Head of caudate nucleus (tissue), 42 donors: ENCODE measurements at regions not wholly inside any gene's neighbourhood (a gene's known extent, or its start where the extent isn't known, plus 50 kb on each side); places are given as distances from the start of the nearest gene placed in this dataset.
"Not testable (repeated sequence)": the region's sequence is repeated elsewhere in the genome, so short reads cannot be mapped to it uniquely, and the experiment has no call there.

Source experiments
- DNase-seq, 42 donors: peaks; one replicate each; pipeline versions ENCODE4 v3.0.0 to v3.0.0-alpha.2; 2020 to 2021; ENCODE audit warnings: mixed read lengths in 7 of 42
- intact Hi-C: fragments of 100-400 bp; cut with DNase I; formaldehyde crosslinking; loops from one replicate; pipeline ENCODE4 v1.15.0; 2022

DNA sequence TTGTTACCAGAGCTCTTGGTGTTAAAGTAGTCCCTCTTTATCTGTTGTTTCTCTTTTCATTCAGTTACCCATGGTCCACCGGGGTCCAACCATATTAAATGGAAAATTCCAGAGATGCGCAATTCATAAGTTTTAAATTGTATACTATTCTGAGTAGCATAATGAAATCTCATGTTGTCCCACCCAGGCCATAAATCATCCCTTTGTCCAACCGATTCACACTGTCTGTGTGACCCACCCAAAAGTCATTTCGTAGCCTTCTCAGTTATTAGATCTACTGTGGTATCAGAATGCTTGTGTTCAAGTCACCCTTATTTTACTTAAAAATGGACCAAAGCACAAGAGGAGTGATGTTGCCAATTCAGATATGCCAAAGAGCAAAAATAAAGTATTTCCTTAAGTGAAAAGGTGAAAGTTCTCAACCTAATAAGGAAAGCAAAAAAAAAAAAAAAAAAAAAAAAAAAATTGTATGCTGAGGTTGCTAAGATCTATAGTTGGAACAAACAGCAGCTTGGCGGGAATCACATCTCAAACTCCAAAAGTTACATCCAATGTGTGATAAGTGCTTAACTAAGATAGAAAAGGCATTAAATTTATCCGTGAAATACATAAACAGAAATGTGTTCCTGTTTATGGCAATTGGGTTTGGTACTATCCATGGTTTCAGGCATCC is 106.8 kb upstream of the GPBP1 start:
- intact Hi-C loops, result no loop called here
- DNase-seq, result no peak

DNA sequence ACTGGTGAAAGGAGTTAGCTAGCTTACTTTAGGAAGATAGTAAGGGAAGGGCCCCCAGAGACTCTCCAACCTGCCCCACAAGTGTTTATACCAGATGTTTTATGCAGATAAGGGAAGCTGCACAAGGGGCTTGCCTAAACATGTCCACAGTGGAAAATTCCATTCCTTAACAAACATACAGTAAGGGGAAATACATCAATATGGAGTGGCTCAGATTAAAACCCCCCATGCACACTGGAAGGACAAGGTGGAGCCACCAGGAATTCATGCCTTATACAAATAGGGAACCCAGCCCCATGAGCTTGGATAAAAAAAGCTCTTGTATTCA is 106.3 kb upstream of the GPBP1 start:
- intact Hi-C loops, result no loop called here
- DNase-seq, result no peak

DNA sequence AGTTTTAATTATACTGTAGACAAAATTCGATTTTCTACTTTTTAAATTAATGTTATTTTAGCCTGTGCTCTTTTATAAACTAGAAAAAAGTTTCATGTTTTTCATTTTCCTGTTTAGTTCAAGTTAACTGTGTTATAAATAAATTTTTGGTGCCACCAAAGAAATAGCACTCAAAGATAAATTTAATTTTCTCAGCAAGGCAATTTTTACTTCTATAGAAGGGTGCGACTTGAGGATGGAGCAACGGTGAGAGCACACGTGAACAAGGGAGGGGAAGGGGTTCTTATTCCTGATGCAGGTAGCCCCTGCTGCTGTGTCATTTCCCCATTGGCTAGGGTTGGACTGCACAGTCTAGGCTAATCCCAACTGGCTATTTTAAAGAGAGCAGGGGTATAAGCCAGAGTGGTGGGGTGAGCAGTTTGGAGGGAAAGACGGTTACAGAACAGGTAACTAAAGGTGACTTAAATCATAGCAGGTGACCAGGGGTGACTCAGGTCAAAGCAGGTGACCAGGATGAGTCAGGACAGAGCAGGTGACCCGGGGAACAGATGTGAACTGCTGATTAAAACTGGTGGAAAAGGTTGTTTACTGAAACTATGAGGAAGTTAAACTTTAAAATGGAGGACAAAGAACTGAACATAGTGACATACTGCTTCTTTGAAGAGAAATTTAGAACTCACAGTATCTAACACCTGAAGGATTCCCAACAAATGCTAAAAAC is 104.6 kb upstream of the GPBP1 start:
- intact Hi-C loops, result no loop called here
- no peak for DNase-seq

DNA sequence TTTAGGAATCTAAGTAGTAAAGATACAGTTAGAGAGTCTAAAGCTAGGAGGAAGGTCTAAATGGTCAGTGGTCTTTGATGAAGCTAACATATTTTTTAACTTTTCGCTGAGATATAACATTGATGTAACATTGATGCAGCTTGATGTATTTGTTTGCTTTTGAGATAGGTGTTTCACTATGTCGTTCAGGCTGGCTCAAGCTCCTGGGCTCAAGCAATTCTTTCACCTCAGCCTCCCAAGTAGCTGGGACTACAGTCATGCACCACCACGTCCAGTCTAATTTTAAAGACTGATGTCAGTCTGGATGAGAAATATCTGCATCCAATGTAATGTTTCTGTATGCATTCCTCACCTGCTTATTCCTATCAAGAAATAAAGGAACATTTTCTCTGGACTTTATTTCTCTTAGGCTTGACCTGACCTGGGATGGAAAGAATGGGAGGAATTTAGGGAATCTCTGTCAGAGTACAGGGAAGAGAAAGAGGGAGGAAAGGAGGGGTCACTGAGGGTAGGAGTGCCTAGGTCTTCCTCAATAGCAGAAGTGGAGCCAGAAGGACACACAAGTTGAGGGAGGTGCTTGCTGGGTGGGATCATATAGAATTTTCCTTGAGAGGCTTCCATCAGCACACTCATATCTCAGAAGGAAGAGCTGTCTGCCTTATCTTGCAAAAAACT is 101.5 kb upstream of the GPBP1 start:
- no peak for DNase-seq
- intact Hi-C loops, result no loop called here

DNA sequence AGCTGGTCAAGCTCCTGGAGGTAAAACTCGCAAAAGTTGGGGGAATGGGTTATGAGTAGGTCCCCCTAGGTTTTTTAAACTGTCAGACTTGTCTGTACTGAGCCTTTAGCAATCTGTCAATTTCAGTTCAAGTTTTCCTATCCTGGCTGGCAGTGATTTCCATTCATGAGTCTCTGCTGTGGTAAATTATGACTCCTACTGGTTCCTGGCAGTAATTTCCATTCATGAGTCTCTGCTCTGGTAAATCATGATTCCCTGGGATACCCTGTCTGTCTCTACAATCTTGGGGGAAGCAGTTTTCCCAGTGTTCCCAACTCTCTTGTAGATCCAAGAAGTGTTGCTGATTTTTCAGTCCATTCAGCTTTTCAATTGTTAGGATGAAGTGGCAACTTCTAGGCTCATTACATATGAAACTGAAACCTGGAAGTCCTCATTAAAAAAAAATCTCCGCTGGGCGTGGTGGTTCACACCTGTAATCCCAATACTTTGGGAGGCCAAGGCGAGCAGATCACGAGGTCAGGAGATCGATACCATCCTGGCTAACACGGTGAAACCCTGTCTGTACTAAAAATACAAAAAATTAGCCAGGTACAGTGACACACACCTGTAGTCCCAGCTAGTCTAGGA is 91.3 kb upstream of the GPBP1 start:
- intact Hi-C loops, result no loop called here
- DNase-seq, result no peak

DNA sequence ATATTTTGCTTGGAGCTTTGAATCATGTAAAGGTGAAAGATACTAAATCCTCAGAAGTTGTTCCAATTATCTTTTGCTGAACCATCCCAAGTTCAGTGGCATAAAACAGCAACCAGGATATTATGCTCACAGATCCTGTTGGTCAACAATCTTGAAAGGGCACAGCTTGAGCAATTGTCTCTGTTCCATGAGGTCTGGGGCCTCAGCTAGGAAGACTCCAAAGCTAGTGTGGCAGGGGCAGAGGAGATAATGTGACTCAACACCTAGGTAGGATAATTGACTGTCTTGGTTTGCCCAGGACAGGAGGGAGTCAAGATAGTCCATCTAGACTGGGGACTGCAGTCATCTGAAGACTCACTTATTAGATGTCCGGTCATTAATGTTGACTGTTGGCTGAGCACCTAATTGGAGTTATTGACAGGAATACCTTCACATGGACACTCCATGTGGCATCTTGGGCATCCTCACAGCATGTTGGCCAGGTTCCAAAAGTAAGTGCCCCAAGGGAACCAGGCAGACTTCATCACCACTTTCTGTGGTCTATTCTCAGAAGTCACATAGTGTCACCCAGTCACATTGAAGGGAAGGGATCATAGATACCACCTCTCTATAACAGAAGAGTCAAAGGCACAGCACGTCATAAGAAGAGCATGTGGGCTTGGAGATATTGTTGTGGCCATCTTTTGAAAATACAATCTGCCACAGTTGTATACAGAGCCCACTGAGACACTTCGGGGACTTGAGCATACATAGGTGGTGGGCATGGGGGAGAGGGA is 88.4 kb upstream of the GPBP1 start:
- no peak for DNase-seq
- intact Hi-C loops, result no loop called here

DNA sequence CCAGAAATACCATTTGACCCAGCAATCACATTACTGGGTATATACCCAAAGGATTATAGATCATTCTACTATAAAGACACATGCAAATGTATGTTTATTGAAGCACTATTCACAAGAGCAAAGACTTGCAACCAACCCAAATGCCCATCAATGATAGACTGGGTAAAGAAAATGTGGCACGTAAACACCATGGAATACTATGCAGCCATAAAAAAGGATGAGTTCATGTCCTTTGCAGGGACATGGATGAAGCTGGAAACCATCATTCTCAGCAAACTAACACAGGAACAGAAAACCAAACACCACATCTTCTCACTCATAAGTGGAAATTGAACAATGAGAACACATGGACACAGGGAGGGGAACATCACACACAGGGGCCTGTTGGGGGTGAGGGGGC is 85.9 kb upstream of the GPBP1 start:
- DNase-seq, intact Hi-C loops: not testable (repeated sequence)

DNA sequence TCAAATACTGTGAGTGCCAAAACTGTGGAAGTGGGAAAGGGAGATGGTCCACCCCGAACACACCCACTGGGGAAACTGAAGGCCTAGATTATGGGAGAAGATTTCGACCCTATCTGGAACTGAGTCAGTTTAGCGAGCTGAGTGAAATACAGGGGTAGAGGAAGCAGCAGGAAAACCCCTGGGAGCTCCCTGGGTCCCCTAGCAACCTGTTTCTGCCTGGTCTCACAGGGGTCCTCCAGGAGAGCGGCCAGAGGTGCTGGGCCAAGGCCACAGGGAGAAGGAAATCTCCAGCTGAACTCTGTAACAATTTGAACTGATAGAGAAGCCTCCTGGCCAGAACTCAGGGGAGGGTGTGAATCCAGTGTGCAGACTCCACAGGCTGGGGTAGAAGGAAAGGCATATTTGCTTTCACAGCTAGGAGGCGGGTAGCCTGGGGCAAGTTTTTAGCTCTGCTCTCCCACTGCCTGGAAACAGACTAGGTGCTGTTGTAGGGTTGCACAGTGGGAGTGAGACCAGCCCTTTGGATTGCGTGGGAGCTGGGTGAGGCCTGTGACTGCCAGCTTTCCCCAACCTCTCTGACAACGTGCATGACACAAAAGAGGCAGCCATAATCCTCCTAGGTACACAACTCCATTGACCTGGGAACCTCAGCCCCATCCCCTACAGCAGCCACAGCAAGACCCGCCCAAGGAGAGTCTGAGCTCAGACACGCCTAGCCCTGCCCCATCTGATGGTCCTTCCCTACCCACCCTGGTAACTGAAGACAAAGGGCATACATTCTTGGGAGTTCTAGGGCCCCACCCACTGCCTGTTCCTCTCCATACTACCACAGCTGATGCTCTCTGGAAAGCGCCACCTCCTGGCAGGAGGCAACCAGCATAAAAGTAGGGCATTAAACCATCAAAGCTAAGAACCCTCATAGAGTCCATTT is 78.8 kb upstream of the GPBP1 start:
- intact Hi-C loops, result no loop called here
- peak in 1 of 42 donors; percentile 27 for DNase-seq

DNA sequence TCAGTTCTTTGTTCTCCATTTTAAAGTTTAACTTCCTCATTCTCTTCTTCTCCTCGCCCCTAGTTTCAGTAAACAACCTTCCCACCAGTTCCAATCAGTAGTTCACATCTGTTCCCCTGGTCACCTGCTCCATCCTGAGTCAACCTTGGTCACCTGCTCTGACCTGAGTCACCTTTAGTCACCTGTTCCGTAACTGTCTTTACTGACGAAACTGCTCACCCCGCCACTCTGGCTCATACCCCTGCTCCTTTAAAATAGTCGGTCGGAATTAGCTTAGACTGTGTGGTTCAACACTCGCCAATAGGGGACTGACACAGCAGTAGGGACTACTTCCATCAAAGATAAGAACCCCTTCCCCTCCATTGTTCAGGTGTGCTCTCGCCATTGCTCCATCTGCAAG is 76.3 kb upstream of the GPBP1 start:
- DNase-seq, result no peak
- intact Hi-C loops, result no loop called here

DNA sequence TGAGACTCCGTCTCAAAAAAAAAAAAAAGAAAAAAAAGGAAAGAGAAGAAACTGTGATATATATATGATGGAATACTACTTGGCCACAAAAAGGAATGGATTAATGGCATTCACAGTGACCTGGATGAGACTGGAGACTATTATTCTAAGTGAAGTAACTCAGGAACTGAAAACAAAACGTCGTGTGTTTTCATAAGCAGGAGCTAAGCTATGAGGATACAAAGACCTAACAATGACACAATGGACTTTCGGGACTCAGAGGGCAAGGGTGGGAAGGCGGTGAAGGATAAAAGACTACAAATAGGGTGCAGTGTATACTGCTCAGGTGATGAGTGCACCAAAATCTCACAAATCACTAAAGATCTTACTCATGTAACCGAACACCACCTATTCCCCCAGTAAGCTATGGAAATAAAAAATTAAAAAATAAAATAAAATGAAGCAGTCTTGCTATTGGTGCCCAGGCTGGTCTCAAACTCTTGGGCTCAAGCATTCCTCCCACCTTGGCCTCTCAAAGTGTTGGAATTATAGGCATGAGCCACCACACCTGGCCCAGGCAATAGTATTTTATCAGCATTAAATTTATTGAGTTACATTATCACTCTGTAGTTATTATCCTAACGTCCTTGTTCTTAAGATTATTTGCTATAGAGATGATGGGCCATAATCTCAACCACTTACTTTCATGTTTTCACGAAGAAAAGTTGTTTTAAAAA is 71.5 kb upstream of the GPBP1 start:
- DNase-seq, result no peak
- intact Hi-C loops, result no loop called here

DNA sequence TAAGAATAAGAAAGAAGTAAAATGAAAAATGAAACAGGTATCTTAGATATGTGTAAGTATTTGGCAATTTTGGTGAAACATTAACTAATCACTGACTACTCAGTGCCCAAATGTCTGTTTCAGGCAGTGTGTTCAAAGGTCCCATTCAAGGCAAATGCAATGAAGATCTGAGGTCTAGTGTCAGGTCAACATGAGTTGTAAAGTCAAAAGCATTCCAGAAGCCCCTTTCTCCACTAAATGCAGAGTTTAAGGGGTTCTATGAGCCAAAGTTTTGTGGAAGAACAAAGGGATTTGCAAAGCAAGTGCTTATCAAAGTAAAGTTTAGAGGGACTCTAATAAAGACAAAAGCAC is 71.0 kb upstream of the GPBP1 start:
- no peak for DNase-seq
- intact Hi-C loops, result no loop called here

DNA sequence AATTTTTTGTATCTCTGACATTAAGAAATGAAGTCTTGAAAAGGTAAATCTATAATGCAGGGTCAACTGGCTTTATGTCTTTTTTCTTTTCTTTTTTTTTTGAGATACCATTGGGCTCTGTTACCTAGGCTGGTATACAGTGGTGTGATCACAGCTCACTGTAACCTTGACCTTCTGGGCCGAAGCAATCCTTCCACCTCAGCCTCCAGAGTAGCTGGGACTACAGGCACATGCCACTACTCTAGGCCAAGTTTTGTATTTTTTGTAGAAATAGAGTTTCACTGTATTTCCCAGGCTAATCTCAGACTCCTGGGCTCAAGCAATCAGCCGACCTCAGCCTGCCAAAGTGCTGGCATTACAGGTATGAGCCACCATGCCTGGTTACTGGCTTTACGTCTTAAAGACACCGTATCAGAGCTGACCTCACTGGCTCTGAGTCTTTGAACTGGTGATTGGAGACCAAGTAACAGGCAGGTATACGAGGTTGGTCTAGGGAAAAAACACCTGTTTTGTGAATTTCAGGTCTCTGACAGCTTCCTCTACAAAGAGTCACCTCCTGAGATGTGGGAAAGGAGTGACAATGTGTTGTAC is 70.4 kb upstream of the GPBP1 start:
- intact Hi-C loops, result no loop called here

DNA sequence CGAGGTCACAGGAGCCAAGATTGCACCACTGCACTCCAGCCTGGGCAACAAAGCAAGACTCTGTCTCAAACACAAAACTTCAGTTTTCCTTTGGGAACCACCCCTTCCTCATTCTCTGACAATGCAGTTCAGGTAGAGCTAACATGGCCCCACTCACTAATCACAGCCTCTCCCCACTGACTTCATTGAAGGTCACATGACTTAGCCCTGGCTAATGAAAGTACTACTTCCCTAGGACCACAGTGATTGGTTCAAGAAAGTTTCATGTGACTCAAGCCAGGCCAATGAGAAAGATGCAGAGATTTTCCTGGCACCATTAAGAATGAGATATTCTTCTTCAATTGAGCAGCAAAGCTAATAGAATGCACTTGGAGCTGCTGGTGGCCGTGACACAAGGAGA is 67.2 kb upstream of the GPBP1 start:
- intact Hi-C loops, result no loop called here
- DNase-seq, result no peak

More for the DNA sequence above, 70.4 kb upstream of the GPBP1 start:
- no peak for DNase-seq

DNA sequence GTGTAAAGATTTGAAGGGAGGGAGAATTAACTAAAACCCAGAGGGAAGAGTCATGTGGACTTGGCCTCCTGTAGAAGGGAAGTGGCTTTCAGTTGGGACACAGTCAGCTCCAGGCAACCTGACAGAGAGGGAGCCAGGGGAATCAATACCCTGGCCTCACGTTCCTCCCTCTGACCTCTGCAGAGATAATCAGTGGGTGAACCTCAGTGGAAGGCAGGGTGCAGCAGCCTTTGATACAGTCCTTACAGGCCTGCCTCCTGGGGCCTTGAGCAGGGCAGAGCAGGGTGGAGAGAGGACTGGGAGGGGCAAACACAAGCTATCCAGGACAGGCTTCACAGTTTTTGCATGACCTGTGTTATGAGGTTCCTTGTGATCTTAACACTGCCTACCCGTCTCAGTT is 61.9 kb upstream of the GPBP1 start:
- DNase-seq, result no peak
- intact Hi-C loops, result no loop called here

DNA sequence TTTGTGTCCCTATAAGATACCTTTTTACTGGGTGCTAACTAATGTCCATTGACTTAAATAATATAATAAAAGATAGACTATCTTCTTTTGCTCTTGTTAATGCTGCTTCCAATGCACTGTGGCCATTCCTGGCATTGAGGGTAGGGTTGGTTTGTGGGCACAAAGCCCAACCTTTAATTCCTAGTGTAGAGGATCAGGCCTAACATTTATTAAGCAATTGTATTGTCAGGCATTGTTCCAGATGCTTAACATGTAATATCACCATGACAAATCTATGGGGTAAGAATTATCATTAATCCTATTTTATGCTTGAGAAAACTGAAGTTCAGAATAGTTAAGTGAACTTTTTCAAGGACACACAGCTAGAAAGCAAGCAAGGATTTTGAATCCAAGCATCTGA is 60.4 kb upstream of the GPBP1 start:
- intact Hi-C loops, result no loop called here
- peak in 1 of 42 donors; percentile 3 for DNase-seq

DNA sequence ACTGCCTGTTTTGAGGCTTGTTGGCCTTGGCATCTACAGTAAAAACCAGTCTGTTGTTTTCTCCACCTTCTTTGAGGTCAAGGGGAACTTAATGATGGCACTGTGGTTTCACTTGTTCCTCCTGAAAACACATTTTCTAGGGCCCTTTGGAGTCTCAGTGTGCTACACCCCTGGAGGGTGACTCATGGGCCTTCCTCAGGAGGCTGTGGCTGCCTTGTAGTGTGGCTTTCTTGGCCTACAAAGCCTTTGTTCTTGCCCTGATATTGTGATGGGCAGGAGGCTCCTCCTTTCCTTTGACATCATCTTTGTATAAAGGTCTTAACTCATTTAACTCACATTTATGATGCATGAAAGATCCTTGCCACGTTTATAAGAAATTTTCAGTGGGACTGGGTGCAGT is 56.3 kb upstream of the GPBP1 start:
- intact Hi-C loops, result no loop called here
- DNase-seq, result peak in 1 of 42 donors; percentile 1

DNA sequence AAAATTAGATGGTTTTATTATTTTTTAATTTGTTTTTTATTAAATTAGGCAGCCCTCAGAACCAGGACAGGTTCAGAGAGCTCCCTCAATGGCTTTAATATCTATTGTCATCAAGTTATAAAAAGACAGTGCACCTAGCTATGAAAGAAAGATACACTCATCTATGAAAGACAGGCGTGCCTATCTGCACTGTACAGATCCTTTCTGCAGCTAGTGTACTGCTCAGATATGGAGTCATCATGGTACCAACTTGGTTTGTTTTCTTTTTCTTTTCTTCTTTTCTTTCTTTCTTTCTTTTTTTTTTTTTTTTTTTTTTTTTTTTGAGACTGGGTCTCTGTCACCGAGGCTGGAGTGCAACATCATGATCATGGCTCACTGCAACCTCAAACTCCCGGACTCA is 54.8 kb upstream of the GPBP1 start:
- intact Hi-C loops, result no loop called here
- DNase-seq, result peak in 1 of 42 donors; percentile 12

DNA sequence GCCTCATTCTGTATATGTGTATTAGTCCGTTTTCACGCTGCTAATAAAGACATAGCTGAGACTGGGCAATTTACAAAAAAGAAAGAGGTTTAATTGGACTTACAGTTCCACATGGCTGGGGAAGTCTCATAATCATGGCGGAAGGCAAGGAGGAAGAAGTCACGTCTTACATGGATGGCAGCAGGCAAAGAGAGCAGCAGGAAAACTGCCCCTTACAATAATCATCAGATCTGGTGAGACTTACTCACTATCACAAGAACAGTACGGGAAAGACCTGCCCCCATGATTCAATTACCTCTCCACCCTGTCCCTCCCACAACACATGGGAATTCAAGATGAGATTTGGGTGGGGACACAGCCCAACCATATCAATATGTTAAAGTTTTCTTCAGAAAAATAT is 49.8 kb upstream of the GPBP1 start:
- DNase-seq, result no peak
- intact Hi-C loops, result no loop called here
